Cardiac fibroblast (primary cell): ENCODE measurements at regions not wholly inside any gene's neighbourhood (a gene's known extent, or its start where the extent isn't known, plus 50 kb on each side); places are given as distances from the start of the nearest gene placed in this dataset.

Experiments
- DNase-seq, 2 donors: peaks; one replicate each; pipeline versions ENCODE4 v3.0.0 to v3.0.0-alpha.2; 2010; ENCODE audit warnings: low read depth in 2 of 2
- H3K4me3 ChIP-seq, 2 donors: replicated peaks in 1 of 2; 1 replicate in 1 of 2; 2 replicates in 1 of 2; pipeline ENCODE4 v1.5.1; 2011; ENCODE audit warnings: low read depth in 2 of 2, low read length in 2 of 2, mild to moderate bottlenecking in 2 of 2, moderate library complexity in 1 of 2
- TF ChIP-seq, protein P1 (sequence below): IDR thresholded peaks from one replicate; pipeline ENCODE4 v1.5.1; 2011; ENCODE audit warnings: low read depth, mild to moderate bottlenecking, low read length, inconsistent platforms

DNA sequence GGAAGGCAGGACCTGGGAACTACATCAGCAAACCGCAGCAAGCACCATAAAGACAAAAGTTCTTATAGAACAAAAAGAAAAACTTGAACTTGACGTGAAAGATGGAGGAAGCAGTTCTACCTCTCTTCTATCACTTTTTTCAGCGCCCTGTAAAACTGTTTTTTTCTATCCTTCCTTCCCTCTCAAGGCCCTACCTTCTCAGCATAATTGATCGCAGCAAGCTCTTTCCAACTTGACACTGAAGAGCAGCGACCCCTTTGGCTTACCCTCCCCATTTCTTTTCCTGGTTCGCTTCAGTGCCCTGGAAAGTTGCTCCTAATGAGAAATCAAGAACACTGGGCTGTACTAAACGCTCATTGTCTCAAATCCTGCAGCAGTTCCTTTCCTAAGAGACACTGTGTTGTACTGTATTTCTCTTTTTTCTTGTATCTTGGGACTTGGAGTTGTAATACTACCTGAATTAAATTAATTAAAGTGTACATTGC is 150.6 kb upstream of the SLC4A4 start:
- H3K4me3 ChIP-seq, result peak overlapping the region; percentile 67 to 77
- TF ChIP-seq, protein P1, sequence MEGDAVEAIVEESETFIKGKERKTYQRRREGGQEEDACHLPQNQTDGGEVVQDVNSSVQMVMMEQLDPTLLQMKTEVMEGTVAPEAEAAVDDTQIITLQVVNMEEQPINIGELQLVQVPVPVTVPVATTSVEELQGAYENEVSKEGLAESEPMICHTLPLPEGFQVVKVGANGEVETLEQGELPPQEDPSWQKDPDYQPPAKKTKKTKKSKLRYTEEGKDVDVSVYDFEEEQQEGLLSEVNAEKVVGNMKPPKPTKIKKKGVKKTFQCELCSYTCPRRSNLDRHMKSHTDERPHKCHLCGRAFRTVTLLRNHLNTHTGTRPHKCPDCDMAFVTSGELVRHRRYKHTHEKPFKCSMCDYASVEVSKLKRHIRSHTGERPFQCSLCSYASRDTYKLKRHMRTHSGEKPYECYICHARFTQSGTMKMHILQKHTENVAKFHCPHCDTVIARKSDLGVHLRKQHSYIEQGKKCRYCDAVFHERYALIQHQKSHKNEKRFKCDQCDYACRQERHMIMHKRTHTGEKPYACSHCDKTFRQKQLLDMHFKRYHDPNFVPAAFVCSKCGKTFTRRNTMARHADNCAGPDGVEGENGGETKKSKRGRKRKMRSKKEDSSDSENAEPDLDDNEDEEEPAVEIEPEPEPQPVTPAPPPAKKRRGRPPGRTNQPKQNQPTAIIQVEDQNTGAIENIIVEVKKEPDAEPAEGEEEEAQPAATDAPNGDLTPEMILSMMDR, result no peak
- peak in 1 of 2 donors; percentile 6 for DNase-seq

DNA sequence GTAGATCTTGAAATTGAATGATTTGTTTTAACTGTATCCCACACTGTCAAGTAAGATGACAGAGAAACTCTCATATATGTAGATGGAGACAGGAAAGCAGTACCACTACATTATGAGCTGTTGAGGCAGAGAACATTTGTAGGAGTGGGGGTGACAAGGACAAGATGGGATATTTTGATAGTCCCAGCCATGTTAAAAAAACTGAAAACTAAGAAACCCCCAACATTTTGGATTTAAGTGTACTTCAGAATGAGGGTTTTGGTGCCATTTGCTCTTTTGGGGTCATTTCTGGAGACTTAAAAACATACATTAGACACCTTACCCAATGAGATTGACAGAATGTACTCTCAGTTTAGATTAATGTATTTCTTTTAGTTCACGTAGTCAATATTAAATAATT is 149.9 kb upstream of the SLC4A4 start:
- H3K4me3 ChIP-seq, result no peak overlapping the region
- DNase-seq, result no peak

DNA sequence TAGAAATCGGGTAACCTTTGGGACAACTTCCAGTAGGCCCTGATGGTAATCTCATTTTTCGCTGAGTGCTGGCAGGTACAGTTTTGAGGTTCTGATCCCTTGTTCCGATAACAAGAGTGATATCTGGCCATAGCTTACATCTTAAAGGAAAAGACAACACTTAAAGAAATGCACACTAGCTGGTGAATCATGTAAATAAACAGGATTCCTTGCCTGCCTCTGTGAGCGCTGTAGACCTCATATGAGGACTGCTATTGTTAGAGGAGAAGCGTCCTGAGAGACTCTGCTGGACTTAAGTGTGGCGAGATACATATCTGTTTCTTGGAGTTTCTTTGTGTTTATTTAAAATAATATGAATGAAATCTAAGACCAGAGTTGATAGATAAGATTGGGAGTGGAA is 149.3 kb upstream of the SLC4A4 start:
- no peak overlapping the region for H3K4me3 ChIP-seq
- TF ChIP-seq, protein P1, result peak; percentile 28
- DNase-seq, result peak; percentile 53 to 63

More for the DNA sequence above, 149.9 kb upstream of the SLC4A4 start:
- TF ChIP-seq, protein P1, result no peak

DNA sequence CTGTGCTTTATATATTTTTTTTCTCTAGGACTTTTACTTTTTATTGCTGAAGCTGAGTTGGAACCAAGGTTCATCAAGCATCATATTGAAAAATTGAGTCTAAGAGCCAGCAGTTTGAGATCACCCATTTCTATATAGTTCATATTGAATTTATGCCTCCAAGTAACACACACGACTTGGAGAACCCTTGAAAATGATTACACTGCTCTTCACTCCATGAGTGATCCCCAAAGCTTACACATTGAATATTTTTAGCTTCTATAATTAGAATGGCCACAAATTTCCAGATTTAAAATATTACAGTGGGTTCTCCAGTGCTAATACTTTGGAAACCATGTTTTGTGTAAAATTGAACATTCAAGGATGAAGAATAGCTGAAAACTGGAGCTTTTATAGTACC is 144.4 kb upstream of the SLC4A4 start:
- no peak overlapping the region for H3K4me3 ChIP-seq
- no peak for DNase-seq
- TF ChIP-seq, protein P1, result no peak

DNA sequence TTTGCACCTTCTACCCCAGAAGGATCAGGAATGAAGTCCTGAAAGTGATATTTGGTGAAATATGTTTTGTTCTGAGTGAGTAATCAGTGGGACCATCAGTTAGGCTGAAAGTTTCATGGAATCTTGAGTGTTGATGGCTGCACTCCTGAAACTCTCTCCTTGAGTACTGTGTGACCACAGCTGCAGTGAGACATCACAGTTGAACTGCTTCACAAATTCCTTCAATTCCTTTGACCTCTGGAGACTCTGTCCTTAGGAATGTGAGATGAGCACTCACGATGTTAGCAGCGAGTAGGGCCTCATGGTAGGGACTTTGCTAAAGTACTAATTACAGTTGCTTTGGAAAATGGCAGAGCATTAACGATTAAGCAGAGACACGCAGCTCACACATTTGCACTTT is 142.9 kb upstream of the SLC4A4 start:
- DNase-seq, result peak; percentile 29 to 56
- no peak overlapping the region for H3K4me3 ChIP-seq
- TF ChIP-seq, protein P1, result no peak

DNA sequence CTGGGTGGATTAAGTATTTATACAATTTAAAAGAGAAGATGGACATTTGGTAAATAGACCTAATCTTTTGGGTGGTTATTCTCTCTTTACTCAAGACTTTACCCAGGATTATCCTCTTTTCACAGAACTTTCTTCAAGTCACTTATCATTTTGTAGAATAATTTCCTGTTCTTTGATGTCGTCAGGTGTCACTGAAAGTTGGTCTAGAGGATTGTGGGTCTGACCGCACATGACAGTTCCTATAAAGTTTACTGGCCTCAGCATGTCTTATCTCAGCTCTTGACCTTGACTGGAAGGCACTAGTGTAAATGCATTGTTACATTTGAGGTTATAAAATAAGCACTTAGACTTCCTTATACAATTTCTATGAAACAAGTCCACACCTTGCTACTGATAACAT is 139.9 kb upstream of the SLC4A4 start:
- TF ChIP-seq, protein P1, result no peak
- no peak overlapping the region for H3K4me3 ChIP-seq
- DNase-seq, result no peak

DNA sequence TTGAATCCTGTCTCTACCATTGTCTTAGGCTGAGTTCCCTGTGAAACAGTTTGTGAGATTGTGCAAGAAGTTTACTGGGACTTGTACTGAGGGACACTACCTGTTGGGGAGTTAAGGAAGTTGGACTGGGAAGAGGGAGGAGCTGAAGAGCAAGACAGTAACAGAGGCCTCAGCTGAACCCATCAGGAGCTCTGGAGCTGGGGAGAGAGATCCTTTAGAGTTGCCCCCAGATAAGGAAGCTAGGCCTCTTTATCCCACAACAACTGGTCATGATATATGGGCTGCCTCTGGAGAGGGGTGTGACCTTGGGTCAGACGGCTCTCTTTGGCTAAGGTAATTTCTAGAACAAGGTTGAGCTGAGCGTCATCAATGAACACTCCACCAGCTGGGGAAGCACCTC is 137.8 kb upstream of the SLC4A4 start:
- no peak for DNase-seq
- TF ChIP-seq, protein P1, result no peak
- H3K4me3 ChIP-seq, result no peak overlapping the region
